GM12864 (cell line): ENCODE measurements at regions not wholly inside any gene's neighbourhood (a gene's known extent, or its start where the extent isn't known, plus 50 kb on each side); places are given as distances from the start of the nearest gene placed in this dataset.
"Not testable (repeated sequence)": the region's sequence is repeated elsewhere in the genome, so short reads cannot be mapped to it uniquely, and the experiment has no call there.

ENCODE experiments used
- DNase-seq: peaks from one replicate; pipeline ENCODE4 v3.0.0-alpha.2; 2011; ENCODE audit warnings: low read depth
- H3K4me3 ChIP-seq: 2 replicates; pipeline ENCODE4 v1.5.1; 2011; ENCODE audit warnings: mild to moderate bottlenecking, low read depth, low read length, control low read depth
- CTCF ChIP-seq: IDR thresholded peaks from 2 replicates; pipeline ENCODE4 v1.5.1; 2011; ENCODE audit warnings: low read depth, mild to moderate bottlenecking, moderate library complexity, low read length, control low read depth, inconsistent platforms; ENCODE audit errors: missing control alignments

GRCh38 chr4:154032914-154033313 is 244.0 kb upstream of the SFRP2 start:
- H3K4me3 ChIP-seq: no peak overlapping the region
- no peak for DNase-seq
- no peak for TF ChIP-seq CTCF

DNA sequence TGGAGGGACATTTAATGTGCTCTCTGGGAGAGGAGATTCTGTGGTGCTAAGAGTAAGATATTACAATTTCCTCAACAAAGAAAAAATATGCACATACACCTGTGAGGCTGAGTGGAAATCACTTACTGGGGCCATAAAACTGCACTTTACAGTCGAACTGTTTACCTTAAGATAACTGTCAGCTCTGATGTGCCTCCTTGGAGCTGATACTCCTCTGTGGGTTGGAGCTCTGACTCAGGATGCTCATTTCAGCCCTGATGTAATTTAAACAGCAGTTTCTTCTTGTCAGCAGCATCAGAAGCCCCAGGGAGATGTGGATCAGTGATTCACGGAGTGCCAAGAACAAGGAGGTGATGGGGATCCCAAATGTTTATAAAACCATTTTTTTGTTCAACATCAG is 241.9 kb upstream of the SFRP2 start:
- no peak overlapping the region for H3K4me3 ChIP-seq
- DNase-seq: no peak
- TF ChIP-seq CTCF: no peak

GRCh38 chr4:154030152-154030551 is 241.3 kb upstream of the SFRP2 start:
- DNase-seq: no peak
- no peak for TF ChIP-seq CTCF
- H3K4me3 ChIP-seq: no peak overlapping the region

DNA sequence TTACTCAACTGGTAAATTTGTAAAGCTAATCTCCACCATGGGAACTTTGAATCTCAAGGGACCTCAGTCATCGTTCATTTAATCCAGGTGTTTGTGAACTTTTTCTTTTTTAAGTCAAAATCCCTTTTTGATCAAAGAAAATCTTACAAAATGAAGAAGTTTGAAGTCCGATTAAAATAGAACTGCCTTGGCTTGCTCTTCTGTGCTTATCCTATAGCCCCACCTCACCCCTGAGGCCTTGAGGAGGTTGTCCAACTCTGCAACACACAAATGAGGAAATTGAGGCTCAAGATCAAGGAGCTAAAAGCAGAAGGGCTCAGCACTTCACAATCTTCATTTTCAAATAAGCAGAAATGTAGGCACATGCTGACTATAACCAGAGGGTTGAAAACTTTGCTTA is 240.3 kb upstream of the SFRP2 start:
- no peak overlapping the region for H3K4me3 ChIP-seq
- DNase-seq: no peak
- no peak for TF ChIP-seq CTCF

GRCh38 chr4:154025110-154025509 is 236.2 kb upstream of the SFRP2 start:
- no peak overlapping the region for H3K4me3 ChIP-seq
- TF ChIP-seq CTCF: no peak
- no peak for DNase-seq

- DNase-seq: no peak
- H3K4me3 ChIP-seq: no peak overlapping the region
- TF ChIP-seq CTCF: no peak
Measured at GRCh38 chr4:154024097-154024694, 235.3 kb upstream of the SFRP2 start.

DNA sequence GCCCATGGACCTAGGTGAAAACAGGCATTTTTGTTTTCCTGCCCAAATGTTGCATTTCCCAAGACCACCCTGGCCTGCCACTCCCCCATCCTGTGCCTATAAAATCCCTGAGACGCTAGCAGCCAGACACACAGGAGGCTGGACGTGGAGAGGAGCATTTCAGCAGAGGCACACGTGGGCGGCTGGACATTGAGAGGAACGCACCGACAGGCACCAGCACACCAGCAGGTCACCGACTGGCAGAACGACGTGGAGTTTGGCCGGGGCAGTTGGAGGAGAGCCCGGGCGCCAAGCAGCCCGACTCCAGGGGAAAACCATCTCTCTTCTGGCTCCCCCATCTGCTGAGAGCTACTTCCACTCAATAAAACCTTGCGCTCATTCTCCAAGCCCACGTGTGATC is 234.8 kb upstream of the SFRP2 start:
- H3K4me3 ChIP-seq: not testable (repeated sequence)

GRCh38 chr4:154019811-154020210 is 230.9 kb upstream of the SFRP2 start:
- TF ChIP-seq CTCF: no peak
- no peak overlapping the region for H3K4me3 ChIP-seq
- DNase-seq: no peak

More for the DNA sequence above, 234.8 kb upstream of the SFRP2 start:
- not testable (repeated sequence) for DNase-seq
